LoVo (cell line): ENCODE measurements at regions not wholly inside any gene's neighbourhood (a gene's known extent, or its start where the extent isn't known, plus 50 kb on each side); places are given as distances from the start of the nearest gene placed in this dataset.

Experiments used
- DNase-seq: peaks from one replicate; pipeline ENCODE4 v3.0.0-alpha.2; 2016; ENCODE audit warnings: low spot score

DNA sequence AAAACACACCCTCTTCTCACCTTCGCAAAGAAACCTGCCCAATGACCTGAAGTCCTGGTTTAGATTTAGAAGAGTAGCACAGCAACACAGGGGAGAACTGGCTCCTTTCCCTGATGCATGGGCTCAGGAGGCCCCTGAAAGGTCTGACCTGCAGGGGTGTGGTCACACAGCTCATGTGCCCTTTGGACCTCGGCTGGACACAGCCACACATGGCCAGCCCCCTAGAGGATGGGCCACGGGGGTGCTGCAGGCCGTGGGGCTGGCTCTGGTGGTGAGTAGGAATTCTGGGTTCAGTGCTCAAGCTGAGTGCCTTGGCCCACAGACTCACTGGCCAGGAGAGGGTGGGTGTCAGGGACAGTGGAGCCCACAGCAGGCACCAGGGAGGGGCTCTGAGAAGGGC is 118.5 kb upstream of the ADCY1 start:
- DNase-seq, result no peak

DNA sequence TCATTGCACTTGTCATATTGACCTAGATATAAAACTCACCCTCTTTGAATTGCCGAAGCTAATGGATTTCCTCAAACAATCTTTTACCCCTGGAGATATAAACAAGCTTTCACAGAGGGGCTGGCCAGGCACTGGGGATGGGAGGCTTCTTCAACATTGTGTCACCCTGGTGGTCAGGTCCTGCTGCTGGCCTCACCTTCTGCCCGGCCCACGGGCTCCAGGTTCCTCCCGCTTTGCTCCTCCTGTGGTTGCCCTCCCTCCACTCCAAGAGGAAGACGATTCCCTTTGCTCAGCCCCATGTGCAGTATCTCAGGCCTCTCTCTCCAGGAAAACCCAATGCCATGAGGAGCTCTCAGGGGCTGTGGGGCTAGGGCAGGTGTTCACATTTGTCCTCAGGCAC is 118.1 kb upstream of the ADCY1 start:
- no peak for DNase-seq

DNA sequence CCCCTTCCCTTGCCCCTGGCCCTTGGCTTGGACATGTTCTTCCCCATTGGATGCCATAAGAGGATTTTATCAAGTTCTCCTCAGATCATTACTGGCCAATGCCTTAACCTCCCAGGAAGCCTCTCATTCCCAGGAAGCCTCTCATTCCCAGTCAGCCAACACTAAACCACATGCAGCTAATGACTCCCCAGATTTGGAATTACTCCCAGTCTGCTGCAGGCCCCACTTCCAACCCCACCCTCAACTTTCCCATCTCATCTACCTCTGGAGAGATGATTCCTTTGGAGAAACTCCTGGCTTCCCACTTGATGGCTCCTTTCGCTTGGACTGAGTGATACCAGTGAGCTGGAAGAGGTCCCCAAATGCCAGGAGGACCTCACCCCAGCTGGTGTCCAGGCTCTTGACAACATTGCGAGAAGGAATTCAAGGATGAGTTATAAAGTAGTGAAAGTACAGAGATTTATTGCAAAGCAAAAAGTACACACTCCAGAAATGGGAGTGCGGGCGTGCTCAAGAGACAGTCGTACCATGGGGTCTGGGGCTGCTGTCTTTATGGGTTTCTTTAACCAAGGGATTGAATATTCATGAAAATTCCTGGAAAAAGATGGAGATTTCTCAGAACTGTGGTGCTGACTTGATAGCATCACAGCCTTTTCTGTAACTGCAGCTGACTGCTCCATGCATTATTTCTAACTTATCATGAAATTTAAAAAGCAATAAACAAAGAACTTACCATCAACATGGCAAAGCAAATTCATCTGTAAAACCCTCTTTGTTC is 117.2 kb upstream of the ADCY1 start:
- DNase-seq, result no peak

DNA sequence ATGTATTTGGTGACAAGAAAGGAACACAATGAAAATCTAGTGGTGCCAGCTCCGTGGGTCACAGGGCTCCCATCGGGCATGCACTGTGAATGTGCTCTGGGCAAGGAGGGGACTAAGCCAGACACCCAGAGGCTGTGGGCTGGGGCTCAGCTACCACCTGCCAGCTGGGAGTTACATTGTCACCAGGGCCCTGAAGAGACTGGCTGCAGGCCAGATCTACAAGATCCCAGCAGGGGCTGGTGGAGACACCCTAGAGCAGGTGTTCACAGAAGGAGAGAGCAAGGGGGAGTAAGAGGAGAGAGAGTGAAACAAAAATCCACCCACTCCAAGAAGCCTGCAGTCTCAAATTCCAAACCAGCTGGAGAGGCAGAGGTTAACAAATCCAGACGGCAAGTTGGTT is 116.6 kb upstream of the ADCY1 start:
- no peak for DNase-seq

DNA sequence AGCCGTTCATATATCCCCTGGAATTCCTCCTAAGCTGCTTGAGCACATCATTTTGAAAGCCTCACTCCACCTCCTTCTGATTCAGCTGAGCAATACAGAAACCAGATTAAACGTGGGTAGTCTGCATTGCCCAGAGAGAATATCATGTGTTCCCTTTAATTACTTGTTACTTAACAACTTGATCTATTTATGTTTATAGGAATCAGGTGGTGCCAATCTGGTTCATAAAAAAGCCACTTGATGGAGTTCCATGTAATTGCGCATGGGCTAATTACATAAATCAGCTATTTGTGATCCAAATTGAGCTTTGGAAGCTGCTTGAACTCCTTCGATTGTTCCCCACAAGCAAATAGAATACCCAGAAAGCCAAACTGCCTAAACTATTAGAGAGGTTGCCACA is 114.7 kb upstream of the ADCY1 start:
- no peak for DNase-seq

DNA sequence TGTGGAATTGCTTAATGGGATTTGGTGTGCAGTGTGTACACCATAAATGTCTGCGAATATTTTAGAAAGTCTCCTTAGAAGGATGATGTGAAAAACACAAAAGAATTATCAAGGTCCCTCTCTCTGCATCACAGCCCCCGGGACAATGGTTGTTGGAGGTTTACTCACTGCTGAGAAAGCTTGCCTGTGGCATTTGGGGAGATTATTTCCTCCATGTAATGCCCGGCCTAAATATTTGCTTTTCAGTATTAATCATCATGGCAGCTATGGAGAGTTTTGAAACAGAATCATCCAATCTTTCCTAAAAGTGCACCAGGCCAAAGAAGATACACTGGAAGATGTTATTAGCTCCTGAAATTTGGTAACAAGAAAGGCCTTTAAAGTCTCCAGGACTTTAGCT is 113.8 kb upstream of the ADCY1 start:
- no peak for DNase-seq

DNA sequence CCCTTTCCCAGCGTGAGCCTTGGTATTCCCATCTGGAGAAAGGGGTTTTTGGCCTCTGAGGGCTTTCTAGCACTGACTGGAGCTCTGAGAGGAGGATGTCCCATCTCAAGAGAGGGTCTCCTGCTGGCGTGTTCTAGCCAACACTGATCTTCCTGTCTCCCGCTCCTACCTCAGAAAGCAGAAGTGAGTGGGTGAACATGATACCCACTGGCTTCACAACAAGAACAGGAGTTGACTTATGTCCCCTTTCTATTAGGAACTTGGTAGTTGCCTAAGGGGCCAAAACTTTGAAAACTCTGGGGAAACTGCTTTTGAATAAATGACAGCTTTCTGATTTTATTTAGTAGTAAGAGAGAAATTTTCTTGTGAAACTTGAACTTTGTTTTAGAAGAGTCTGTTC is 113.1 kb upstream of the ADCY1 start:
- no peak for DNase-seq

DNA sequence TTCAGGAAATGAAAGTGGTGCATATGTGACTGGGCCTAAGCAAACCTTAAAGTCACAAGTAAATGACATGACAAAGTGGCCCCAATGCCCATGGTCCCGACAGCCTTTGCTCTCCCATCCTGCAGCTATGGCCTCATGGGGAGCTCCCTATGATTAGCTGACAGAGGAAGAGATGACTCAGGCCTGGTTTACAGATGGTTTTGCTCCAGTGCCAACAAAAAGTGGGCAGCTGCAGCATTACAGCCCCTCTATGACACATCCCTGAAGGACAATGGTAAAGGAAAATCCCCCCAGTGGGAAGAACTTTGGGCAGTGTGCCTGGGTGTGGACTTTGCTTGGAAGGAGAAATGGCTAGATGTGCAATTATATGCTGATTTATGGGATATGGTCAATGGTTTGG is 105.1 kb upstream of the ADCY1 start:
- no peak for DNase-seq

DNA sequence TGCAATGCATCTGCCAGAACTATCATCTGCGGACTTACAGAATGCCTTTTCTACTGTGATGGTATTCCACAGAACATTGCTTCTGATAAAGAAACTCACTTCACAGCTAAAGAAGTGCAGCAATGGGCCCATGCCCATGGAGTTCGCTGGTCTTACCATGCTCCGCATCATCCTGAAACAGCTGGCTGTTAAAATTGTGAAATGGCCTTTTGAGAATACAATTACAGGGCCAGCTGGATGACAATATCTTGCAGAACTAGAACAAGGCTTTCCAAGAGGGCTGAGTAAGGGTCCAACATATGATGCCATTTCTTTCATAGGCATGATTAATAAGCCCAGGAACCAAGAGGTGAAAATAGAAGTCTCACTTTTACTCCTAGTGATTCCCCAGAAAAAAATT is 104.1 kb upstream of the ADCY1 start:
- DNase-seq, result no peak

DNA sequence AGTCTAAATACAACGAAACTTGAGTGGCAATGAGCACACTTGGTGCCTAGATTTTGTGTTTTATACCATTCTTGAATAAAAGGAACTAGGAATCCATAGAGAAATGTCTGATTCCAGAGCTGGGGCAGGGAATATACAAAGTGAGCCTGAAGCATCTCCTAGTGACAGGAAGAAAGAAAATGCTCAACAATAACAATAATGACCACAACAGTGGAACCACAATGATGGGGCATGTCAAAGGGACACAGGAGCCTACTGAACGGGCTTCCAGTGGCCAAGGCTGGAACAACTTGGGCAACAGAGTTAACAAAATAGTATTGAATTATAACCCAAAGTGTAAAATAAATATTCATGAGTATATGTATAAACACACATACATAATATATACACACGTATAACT is 94.4 kb upstream of the ADCY1 start:
- no peak for DNase-seq

DNA sequence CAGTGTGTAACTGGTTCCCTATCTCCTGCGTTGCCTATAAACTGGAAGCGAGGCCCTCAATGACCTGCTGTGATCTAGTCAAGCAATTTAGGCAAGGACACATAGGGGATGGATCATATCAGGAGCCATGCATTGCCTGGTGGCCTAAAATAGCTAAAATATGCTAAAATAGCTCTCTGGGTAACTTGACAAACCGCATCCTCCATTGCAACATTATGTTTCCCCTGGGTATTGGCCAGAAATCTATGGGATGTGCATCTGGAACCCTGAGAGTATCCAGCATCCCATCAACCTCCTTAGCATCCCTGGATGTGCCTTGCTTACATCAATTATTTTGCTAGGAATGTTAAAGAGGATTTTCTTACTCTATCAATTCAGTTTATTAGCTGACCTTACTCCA is 91.7 kb upstream of the ADCY1 start:
- DNase-seq, result no peak

DNA sequence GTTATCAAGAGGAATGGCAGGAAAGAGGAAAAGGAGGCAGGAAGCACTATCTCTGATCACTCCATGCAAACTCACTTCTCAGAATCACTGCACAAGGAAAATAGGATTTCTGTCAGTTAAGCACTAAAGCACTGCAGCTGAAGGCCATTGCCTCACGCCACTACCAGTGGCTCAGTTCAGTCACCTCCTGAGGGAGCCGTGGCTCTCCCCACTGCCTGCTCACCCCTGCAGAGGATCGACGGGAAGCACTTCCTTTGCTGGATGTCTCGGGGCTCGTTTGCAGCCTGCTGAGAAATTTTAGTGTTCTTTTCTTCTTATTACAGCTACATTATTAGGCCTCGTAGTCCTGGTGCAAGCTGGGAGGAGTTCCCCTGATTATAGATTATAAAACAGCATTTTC is 90.1 kb upstream of the ADCY1 start:
- no peak for DNase-seq

DNA sequence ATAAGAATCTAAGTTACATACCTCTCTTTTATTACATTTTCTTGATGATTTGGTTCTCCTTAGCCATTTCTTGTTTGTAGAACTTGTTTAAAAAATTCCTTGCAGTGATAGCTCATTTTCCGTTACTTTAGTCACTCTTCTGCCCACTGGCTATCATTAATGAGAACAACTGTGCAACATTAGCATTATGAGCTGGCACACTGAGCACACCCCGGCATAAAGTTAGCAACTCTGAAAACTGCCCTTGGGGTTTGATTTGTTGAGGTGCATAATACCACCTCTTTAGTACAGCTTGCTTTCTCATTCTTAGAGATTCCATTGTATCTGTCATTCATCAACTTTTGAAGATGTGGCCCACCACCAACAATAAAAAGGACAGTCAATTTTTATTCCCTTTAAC is 87.6 kb upstream of the ADCY1 start:
- DNase-seq, result no peak

DNA sequence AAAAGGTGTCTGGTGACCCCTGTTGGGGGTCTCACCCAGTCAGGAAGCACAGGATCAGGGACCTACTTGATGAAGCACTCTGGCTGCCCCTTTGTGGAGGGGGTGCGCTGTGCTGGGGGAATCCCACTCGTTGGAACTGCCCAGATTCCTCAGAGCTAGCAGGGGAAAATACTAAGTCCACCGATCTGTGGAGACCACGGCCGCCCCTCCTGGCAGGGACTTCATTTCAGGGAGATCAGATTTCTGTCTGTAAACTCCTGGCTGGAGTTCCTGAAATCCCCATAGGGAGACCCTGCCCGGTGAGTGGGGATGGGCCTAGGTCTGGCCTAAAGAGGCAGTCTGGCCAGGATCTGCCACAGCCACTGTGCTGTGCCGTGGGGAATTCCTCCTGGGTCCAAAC is 79.3 kb upstream of the ADCY1 start:
- DNase-seq, result no peak

DNA sequence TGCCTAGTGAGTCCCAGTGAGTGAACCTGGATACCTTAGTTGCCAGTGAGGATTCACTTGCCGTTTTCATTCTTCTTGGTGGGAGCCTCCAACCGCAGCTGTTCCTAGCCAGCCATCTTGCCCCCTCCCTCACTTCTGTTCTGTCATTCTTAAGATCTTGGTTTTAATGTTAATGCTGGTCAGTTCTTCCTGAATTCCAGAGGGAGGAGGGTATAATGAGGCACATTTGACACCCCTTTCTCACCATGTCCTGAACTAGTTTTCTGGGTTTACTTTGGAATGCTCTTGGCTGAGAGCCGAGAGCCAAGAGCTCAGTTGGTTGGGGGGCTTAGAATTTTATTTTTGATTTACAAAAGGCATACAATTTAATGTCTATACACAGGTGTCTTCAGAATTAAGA is 78.5 kb upstream of the ADCY1 start:
- no peak for DNase-seq

DNA sequence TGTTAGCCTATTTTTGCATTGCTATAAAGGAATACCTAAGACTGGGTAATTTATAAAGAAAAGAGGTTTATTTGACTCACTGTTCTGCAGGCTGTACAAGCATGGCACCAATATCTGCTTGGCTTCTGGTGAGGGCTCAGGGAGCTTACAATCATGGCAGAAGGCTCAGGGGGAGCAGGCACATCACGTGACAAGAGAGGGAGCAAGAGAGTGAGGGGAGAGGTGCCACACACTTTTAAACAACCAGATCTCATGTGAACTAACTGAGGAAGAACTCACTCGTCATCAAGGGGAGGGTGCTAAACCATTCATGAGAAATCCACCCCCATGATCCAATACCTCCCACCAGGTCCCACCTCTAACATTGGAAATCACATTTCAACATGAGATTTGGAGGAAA is 73.9 kb upstream of the ADCY1 start:
- DNase-seq, result no peak

DNA sequence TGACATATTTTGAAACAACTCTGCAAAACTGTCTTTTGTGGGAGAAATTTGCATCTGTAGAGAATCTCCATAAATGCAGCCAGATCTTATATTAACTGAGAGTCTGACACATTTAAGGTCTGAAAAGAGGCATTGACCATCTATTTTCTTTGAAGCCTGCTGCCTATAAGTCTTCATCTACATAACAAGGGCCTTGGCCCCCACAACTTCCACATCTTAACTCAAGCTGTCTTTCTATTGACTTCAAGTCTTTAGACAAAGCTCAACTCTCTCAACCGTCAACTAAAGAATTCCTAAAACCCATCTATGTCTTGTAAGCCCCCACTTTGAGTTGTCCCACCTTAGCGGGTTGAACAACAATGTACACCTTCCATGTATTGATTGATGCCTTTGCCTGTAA is 72.4 kb upstream of the ADCY1 start:
- DNase-seq, result no peak

DNA sequence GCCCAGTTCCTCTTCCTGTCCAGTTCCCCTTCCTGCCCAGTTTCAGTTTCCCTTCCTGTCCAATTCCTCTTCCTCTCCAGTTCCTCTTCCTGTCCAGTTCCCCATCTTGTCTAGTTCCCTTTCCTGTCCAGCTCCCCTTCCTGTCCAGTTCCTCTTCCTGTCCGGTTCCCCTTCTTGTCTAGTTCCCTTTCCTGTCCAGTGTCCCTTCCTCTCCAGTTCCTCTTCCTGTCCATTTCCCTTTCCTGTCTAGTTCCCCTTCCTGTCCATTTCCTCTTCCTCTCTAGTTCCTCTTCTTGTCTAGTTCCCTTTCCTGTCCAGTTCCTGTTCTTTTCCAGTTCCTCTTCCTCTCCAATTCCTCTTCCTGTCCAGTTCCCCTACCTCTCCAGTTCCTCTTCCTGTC is 68.1 kb upstream of the ADCY1 start:
- DNase-seq, result no peak

DNA sequence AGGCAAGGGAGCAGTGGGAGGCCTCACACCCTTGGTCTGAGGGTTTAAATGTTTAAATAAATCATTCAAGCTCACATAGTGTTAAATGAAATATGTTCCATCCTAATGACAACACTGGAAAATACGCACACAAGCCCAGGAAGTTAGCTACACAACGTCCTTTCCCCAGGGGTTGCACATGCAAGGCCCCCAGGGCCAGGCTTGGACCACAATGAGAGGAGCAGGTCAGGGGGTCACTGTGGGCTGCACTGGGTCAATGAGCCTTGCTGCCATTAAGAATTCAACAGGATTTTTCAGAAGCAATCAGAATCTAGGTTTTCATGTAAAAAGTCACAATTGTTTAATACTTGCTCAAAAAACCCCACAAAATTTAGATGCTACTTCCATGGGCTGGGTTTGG is 64.9 kb upstream of the ADCY1 start:
- no peak for DNase-seq

DNA sequence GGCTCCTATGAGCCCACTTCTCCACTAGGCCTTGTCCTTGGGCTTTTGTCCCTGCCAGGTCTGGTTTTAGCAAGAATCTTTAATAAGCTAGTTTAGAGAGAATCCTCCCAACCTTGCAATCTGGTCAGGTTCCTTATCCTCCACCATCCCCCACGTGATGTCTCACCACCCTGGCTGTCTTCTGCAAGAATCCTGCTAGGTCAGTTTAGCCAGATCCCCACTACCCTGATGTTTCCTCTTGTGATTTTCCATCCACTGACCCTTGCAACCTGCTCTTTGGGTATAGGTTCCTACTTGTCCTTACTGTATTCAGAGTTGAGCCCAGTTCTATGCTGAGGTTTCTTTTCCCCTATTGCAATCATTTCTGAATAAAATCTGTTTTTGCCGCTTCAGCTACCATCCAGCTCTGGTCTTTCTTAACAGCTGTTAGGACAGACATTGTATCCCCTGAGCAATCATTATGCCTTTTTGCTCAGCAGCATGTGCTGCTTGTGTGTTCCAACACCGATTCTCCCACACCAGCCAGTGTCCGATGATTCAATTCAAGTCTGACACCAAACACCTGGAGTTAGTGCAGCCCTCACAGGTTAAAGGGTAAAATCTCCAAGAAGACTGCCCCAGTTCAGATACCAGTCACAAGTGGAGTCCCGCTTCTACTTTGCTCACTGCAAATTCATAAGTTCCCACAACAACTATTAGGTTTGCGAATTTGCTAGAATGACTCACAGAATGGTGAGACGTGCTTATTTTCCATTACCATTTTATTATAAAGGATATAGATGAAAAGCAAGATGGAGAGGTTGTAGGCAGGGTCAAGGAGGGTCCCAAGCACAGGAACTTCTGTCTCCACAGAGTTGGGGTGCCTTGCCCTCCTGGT is 62.2 kb upstream of the ADCY1 start:
- no peak for DNase-seq

DNA sequence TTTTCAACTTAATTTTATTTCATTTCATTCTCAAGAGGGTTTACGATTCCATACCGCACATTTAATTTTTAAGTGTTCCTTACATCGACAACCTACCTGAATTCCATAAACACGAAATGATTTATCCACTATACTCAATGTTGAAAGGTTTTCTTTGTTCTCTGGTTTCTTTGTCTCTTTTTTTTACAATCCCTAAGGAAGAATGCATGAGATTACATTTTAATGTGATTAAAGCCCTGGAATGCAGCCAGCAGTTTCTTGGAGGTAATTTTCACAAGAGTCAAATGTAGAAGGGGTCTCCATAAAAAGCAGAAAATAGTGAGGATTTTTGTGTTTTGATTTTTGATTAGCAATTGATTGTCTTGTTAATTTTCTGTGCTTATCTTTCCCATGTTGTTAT is 59.2 kb upstream of the ADCY1 start:
- DNase-seq, result no peak

DNA sequence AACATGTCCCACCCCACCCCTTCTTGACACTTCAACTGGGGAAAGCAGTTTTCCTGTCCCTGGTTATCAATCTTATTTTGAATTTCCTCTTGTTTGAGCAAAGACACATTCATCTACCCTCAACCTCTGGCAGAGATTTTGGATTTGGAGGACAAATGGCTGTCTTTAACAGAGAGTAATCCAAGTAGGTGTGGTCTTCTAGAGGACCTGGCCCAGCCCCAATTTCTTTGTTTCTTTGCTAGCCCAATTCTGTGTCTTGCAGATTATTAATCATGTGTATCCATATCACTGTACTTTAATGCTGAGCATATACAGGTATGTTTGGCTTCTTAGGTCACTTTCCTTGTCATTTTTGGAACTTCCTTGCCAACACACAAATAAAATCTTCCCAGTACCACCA is 58.8 kb upstream of the ADCY1 start:
- DNase-seq, result no peak
